GM21367 (cell line): ENCODE measurements at regions not wholly inside any gene's neighbourhood (a gene's known extent, or its start where the extent isn't known, plus 50 kb on each side); places are given as distances from the start of the nearest gene placed in this dataset.

Source experiments
- ATAC-seq: cut with Tn5 transposase; IDR thresholded peaks from one replicate; pipeline ENCODE4 v1.9.1; 2021; ENCODE audit not compliant: unreplicated experiment

- no peak for ATAC-seq
Observed at GRCh38 chr15:31274496-31275330, 51.9 kb upstream of the KLF13 start.

- ATAC-seq, result no peak
Observed at GRCh38 chr15:31275331-31276262, 51.0 kb upstream of the KLF13 start.

GRCh38 chr15:31276596-31277298 is 49.9 kb upstream of the KLF13 start:
- ATAC-seq, result no peak
